Nephron progenitor cell (in vitro differentiated cells): ENCODE measurements at regions not wholly inside any gene's neighbourhood (a gene's known extent, or its start where the extent isn't known, plus 50 kb on each side); places are given as distances from the start of the nearest gene placed in this dataset.
A peak's percentile ranks its signal among the peaks of the same experiment; 100 is the strongest.

Experiments used
- DNase-seq: peaks from one replicate; pipeline ENCODE4 v3.0.0; 2021
- H3K27ac Mint-ChIP-seq: 2 replicates; pipeline ENCODE4 v1.8.0; 2021; ENCODE audit warnings: mild to moderate bottlenecking, moderate library complexity, mixed read lengths
- H3K27me3 Mint-ChIP-seq: 2 replicates; pipeline ENCODE4 v1.8.0; 2021; ENCODE audit warnings: mild to moderate bottlenecking, low read depth, mixed read lengths; ENCODE audit not compliant: poor library complexity
- H3K36me3 Mint-ChIP-seq: 2 replicates; pipeline ENCODE4 v1.8.0; 2021; ENCODE audit warnings: low read depth, mixed read lengths
- H3K4me1 Mint-ChIP-seq: 2 replicates; pipeline ENCODE4 v1.8.0; 2021; ENCODE audit warnings: mixed read lengths
- H3K4me3 Mint-ChIP-seq: 2 replicates; pipeline ENCODE4 v1.8.0; 2021; ENCODE audit warnings: mild to moderate bottlenecking, moderate library complexity, mixed read lengths
- H3K9me3 Mint-ChIP-seq: 2 replicates; pipeline ENCODE4 v1.8.0; 2021; ENCODE audit warnings: mild to moderate bottlenecking, moderate library complexity, mixed read lengths
- CTCF ChIP-seq: fragments of 200-600 bp; sonication (generic); IDR thresholded peaks from 2 replicates; pipeline ENCODE4 v1.5.0; 2021; ENCODE audit warnings: antibody characterized with exemption

- TF ChIP-seq CTCF, result no peak
- Mint-ChIP-seq H3K9me3 (peaks cover 25% of the 10 kb centered on the region), H3K36me3 (peaks cover 38% of the 10 kb centered on the region), H3K4me3 (no peak overlapping the region), H3K27me3 (peaks cover 2% of the 10 kb centered on the region), H3K4me1 (peaks cover 38% of the 10 kb centered on the region), H3K27ac (no peak overlapping the region)
- DNase-seq, result no peak
Observed at GRCh38 chr11:8749202-8749601, 66.6 kb downstream of the RPL27A start.

GRCh38 chr11:8754241-8754640, 71.6 kb downstream of the RPL27A start:
- no peak overlapping the region for H3K27ac Mint-ChIP-seq

GRCh38 chr11:8756201-8756600, 73.6 kb downstream of the RPL27A start:
- Mint-ChIP-seq H3K36me3 (peaks cover 43% of the 10 kb centered on the region), H3K27ac (no peak overlapping the region), H3K27me3 (peaks cover 2% of the 10 kb centered on the region), H3K9me3 (peaks cover 22% of the 10 kb centered on the region), H3K4me3 (no peak overlapping the region), H3K4me1 (peaks cover 6% of the 10 kb centered on the region)
- no peak for TF ChIP-seq CTCF
- no peak for DNase-seq

More at GRCh38 chr11:8754241-8754640, 71.6 kb downstream of the RPL27A start:
- no peak overlapping the region for H3K4me3 Mint-ChIP-seq
- peaks cover 2% of the 10 kb centered on the region for H3K27me3 Mint-ChIP-seq
- no peak for DNase-seq
- H3K4me1 Mint-ChIP-seq, result peaks cover 6% of the 10 kb centered on the region
- peaks cover 25% of the 10 kb centered on the region for H3K9me3 Mint-ChIP-seq
- TF ChIP-seq CTCF, result no peak
- peaks cover 51% of the 10 kb centered on the region for H3K36me3 Mint-ChIP-seq

GRCh38 chr11:8757047-8757446, 74.5 kb downstream of the RPL27A start:
- no peak overlapping the region for H3K4me3 Mint-ChIP-seq
- H3K9me3 Mint-ChIP-seq, result peaks cover 14% of the 10 kb centered on the region
- peaks cover 2% of the 10 kb centered on the region for H3K27me3 Mint-ChIP-seq
- peaks cover 34% of the 10 kb centered on the region for H3K36me3 Mint-ChIP-seq
- peak overlapping the region; percentile 36 for H3K27ac Mint-ChIP-seq
- TF ChIP-seq CTCF, result no peak
- DNase-seq, result no peak
- H3K4me1 Mint-ChIP-seq, result peaks cover 6% of the 10 kb centered on the region

GRCh38 chr11:8757533-8757932, 74.9 kb downstream of the RPL27A start:
- no peak for DNase-seq
- Mint-ChIP-seq H3K4me1 (peaks cover 6% of the 10 kb centered on the region), H3K36me3 (peaks cover 30% of the 10 kb centered on the region), H3K4me3 (no peak overlapping the region), H3K27me3 (no peaks in the 10 kb centered on the region), H3K9me3 (peaks cover 12% of the 10 kb centered on the region), H3K27ac (peak overlapping the region; percentile 36)
- no peak for TF ChIP-seq CTCF

GRCh38 chr11:8758619-8759169, 76.1 kb downstream of the RPL27A start:
- no peak overlapping the region for H3K27ac Mint-ChIP-seq
- no peak for TF ChIP-seq CTCF
- H3K9me3 Mint-ChIP-seq, result peaks cover 3% of the 10 kb centered on the region
- no peaks in the 10 kb centered on the region for H3K27me3 Mint-ChIP-seq
- DNase-seq, result no peak
- peaks cover 27% of the 10 kb centered on the region for H3K36me3 Mint-ChIP-seq
- peaks cover 6% of the 10 kb centered on the region for H3K4me1 Mint-ChIP-seq
- H3K4me3 Mint-ChIP-seq, result no peak overlapping the region
